Globus pallidus (tissue), 1 donor: ENCODE measurements at regions not wholly inside any gene's neighbourhood (a gene's known extent, or its start where the extent isn't known, plus 50 kb on each side); places are given as distances from the start of the nearest gene placed in this dataset.

Source experiments
- DNase-seq: peaks from one replicate; pipeline ENCODE4 v3.0.0-alpha.2; 2015; ENCODE audit warnings: low spot score

DNA sequence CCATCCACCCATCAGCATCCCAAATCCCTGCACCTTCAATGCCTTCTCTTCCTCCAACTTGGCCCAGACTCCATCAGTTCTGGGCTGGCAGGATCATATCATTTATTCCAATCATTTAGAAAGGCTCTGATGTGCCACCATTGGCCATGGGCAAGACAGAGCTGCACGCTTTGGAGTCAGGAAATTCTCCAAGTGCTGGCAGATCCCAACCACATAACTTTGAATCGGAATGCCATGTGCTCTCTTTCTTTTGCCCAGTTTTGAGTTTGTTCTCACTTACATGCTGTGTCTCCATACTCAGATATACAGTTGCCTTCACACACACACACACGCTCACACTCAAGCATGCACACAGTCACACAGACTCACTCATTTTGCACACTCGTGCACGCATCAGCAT lies 85.7 kb upstream of the GHITM start:
- DNase-seq: no peak

DNA sequence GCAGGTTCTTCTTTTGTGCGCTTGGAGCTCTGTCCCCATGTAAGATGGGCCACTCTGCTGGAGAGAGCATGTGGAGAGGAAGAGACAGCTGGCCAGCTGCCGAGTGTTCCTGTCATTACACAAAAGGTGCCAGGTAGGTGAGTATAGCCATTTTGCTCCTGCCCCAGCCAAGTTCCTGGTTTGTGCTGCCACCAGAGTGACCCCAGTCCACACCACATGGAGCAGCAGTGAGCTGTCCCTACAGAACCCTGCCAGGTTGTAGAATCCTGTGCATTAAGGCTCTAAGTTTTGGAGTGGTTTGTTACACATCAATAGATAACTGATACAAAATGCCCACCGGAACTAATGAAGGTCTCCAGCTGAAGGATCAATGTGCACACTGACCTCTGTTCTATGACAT lies 84.6 kb upstream of the GHITM start:
- no peak for DNase-seq

- no peak for DNase-seq
Measured at GRCh38 chr10:84059526-84059925, 79.8 kb upstream of the GHITM start.

DNA sequence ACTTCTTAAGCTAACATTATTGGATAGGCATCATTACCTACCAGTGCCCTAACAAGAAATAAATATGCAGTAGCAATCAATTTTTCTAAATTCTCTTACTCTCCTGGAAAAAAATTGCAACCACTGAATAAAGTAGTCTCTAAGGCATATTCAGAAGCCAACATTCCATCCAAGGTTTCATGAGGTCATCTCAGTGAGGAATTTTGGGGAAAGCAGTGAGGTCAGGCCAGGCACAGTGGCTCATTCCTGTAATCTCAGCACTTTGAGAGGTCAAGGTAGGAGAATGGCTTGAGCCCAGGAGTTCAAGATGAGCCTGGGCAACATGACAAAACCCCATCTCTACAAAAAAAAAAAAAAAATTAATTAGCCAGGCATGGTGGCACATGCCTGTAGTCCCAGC lies 75.9 kb upstream of the GHITM start:
- DNase-seq: no peak

GRCh38 chr10:84065804-84066601 lies 73.3 kb upstream of the GHITM start:
- DNase-seq: no peak

GRCh38 chr10:84074521-84074920 lies 64.8 kb upstream of the GHITM start:
- DNase-seq: no peak

- no peak for DNase-seq
Measured at GRCh38 chr10:84075226-84076046, 63.9 kb upstream of the GHITM start.

GRCh38 chr10:84076047-84076388 lies 63.3 kb upstream of the GHITM start:
- no peak for DNase-seq

DNA sequence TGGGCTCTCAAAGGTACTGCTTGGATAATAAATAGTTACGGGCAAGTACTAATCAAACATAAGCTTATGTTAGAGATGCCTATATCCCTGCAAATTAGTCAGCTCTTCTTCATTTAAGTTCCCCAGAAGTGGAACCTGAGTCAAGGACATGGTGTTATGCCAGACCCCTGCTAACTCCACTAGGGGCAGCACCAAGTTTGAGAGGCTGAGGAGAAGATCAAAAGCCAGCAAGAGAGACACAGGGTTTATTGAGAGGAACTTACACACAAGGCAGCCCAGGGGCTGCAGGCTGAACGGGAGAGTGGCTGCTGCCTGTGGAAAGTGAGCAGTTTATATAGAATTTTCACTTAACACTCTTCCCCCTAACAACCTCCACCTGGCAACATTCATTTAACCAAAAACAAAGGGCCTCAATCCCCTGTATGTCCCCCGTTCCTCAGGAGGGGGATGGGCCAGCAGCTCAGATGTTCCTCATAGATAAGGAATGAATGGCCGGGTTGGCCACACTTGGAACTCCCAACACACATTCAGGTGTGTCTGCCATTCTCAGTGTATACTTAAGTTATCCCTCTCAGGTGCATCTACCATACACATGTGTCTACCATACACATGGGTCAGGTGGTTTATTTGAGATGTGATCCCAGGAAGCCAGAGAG lies 62.6 kb upstream of the GHITM start:
- no peak for DNase-seq

- no peak for DNase-seq
Measured at GRCh38 chr10:84077768-84078167, 61.5 kb upstream of the GHITM start.

- DNase-seq: no peak
Measured at GRCh38 chr10:84078771-84079170, 60.5 kb upstream of the GHITM start.

DNA sequence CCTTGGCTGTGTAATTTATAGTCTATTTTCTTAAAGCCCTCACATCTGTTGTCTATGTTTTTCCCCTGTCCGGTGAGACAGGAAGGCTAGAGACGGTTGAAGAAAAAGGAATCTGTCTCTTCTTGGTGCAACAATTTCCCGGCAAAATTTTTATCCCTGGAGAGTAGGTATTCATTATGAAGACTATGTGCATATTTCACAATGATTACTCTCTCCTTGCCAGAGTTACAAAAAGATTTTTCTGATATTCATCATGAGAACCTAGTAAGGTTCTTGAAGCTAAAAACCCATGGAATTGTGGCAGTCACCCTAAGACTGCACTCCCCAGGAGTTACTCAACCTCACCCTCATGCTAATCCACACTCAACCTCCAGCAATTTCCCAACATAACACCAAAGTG lies 55.0 kb upstream of the GHITM start:
- DNase-seq: no peak

DNA sequence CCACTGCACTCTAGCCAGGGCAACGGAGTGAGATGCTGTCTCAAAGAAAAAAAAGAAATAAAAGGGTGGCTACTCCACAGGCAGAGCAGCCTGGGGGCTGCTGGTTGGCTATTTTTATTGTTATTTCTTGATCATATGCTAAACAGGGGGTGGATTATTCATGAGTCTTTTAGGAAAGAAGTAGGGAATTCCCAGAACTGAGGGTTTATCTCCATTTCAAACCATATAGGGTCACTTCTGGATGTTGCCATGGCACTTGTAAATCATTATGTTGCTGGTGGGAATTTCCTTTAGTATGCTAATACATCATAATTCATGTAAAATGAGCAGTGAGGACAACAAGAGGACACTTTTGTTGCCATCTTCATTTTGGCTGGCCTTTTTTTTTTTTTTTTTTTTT lies 52.1 kb upstream of the GHITM start:
- DNase-seq: no peak

- no peak for DNase-seq
Measured at GRCh38 chr10:84088626-84089025, 50.7 kb upstream of the GHITM start.

- no peak for DNase-seq
Measured at GRCh38 chr10:84089162-84089561, 50.1 kb upstream of the GHITM start.
